ENCODE measurements at regions not wholly inside any gene's neighbourhood (a gene's known extent, or its start where the extent isn't known, plus 50 kb on each side); places are given as distances from the start of the nearest gene placed in this dataset.

DNA sequence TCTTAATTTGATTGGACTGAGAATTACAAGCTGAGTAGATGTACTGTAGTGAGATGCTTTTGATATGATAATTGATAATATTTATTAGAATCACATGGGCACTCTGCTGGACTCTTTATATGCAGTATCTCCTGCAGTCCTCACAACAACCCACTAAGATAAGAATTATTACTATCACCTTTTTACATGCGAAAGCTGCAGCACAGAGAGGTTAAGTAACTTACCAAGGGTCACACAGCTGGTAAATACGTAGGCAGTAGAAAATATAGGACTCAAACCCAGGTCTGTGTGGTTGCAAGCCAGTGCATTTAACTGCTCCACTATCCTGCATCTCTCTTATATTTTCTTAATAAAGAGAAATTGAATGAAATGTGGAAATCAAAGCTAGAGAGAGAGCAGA, 392.8 kb upstream of the RORA start:
- H3K4me2 ChIP-seq (ENCODE audit: low read depth, low read length): no peak overlapping the region
- no peak overlapping the region for H2BK15ac ChIP-seq (ENCODE audit: low read depth, low read length)
- CTCF ChIA-PET: no interaction called here
- H3K9ac ChIP-seq (ENCODE audit: low read depth, low read length): no peak overlapping the region
- POLR2A ChIA-PET (ENCODE audit: unreplicated experiment): no interaction called here
- BruUV-seq (replicated peaks): no TSS peak
- H4K20me1 ChIP-seq (ENCODE audit: insufficient read depth, low read length): no peaks in the 10 kb centered on the region
- ATAC-seq (ENCODE audit: low read depth): no peak
- no peak overlapping the region for H3K4me3 ChIP-seq (ENCODE audit: insufficient read depth, low read depth, low read length)
- H3K27ac ChIP-seq (ENCODE audit: insufficient read depth, low read length): no peak overlapping the region
- H2BK20ac ChIP-seq (ENCODE audit: low read depth, low read length): no peak overlapping the region
- H4K91ac ChIP-seq (ENCODE audit: insufficient read depth, low read depth, low read length): no peak overlapping the region
- no peaks in the 10 kb centered on the region for H3K79me1 ChIP-seq (ENCODE audit: low read depth in 1 of 2, low read length in 2 of 2)
- H3K27me3 ChIP-seq (ENCODE audit: control insufficient read depth, insufficient read depth, low read length): no peaks in the 10 kb centered on the region
- no peak overlapping the region for H3K56ac ChIP-seq (ENCODE audit: extremely low read depth, insufficient read depth, low read length)
- no peak overlapping the region for H3K18ac ChIP-seq (ENCODE audit: low read depth, low read length)
- no peak overlapping the region for H2AFZ ChIP-seq (replicated peaks; ENCODE audit: low read length, poor library complexity)
- H3K9me3 ChIP-seq (ENCODE audit: control insufficient read depth, insufficient read depth, low read length): no peaks in the 10 kb centered on the region
- H3K23ac ChIP-seq (ENCODE audit: low read depth, low read length): no peak overlapping the region
- DNase-seq: no peak
- no peak overlapping the region for H4K5ac ChIP-seq (ENCODE audit: low read depth, low read length)
- H3K14ac ChIP-seq (replicated peaks; ENCODE audit: low read depth, low read length): no peak overlapping the region
- TF ChIP-seq, protein P1, sequence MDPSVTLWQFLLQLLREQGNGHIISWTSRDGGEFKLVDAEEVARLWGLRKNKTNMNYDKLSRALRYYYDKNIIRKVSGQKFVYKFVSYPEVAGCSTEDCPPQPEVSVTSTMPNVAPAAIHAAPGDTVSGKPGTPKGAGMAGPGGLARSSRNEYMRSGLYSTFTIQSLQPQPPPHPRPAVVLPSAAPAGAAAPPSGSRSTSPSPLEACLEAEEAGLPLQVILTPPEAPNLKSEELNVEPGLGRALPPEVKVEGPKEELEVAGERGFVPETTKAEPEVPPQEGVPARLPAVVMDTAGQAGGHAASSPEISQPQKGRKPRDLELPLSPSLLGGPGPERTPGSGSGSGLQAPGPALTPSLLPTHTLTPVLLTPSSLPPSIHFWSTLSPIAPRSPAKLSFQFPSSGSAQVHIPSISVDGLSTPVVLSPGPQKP (IDR thresholded peaks at IDR 0.05; ENCODE audit: borderline replicate concordance, low read depth, low read length): no peak
- TF ChIP-seq NFE2L2 (IDR thresholded peaks at IDR 0.05; ENCODE audit: low read depth, low read length) (no peak), RAD21 (IDR thresholded peaks at IDR 0.05; ENCODE audit: low read length) (no peak), RFX5 (IDR thresholded peaks at IDR 0.05; ENCODE audit: low read depth, low read length) (no peak), MAZ (IDR thresholded peaks at IDR 0.05; ENCODE audit: borderline replicate concordance, low read depth, low read length) (no peak), CHD1 (IDR thresholded peaks at IDR 0.05; ENCODE audit: low read depth, low read length) (no peak)
- TF ChIP-seq, protein P2, sequence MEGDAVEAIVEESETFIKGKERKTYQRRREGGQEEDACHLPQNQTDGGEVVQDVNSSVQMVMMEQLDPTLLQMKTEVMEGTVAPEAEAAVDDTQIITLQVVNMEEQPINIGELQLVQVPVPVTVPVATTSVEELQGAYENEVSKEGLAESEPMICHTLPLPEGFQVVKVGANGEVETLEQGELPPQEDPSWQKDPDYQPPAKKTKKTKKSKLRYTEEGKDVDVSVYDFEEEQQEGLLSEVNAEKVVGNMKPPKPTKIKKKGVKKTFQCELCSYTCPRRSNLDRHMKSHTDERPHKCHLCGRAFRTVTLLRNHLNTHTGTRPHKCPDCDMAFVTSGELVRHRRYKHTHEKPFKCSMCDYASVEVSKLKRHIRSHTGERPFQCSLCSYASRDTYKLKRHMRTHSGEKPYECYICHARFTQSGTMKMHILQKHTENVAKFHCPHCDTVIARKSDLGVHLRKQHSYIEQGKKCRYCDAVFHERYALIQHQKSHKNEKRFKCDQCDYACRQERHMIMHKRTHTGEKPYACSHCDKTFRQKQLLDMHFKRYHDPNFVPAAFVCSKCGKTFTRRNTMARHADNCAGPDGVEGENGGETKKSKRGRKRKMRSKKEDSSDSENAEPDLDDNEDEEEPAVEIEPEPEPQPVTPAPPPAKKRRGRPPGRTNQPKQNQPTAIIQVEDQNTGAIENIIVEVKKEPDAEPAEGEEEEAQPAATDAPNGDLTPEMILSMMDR (conservative IDR thresholded peaks at IDR 0.05; ENCODE audit: low read depth, low read length): no peak
- H3K4ac ChIP-seq (ENCODE audit: low read depth, low read length): no peak overlapping the region
- H2AK9ac ChIP-seq (replicated peaks; ENCODE audit: low read depth, low read length, poor library complexity): no peak overlapping the region
- dilution Hi-C loops (cut with HindIII; ENCODE audit: low sequenced_read_pairs, unreplicated experiment): no loop called here
- no peak overlapping the region for H2BK5ac ChIP-seq (ENCODE audit: low read depth, low read length, poor library complexity, severe bottlenecking)
- in situ Hi-C loops (cut with MboI; ENCODE audit: low sequenced_read_pairs): no loop called here
- no peak overlapping the region for H2BK120ac ChIP-seq (ENCODE audit: low read depth, low read length)
- H3K9me1 ChIP-seq (ENCODE audit: insufficient read depth, low read length): no peaks in the 10 kb centered on the region
- no peak overlapping the region for H2AK5ac ChIP-seq (ENCODE audit: low read depth, low read length)
- intact Hi-C loops (cut with micrococcal nuclease): no loop called here
- no peaks in the 10 kb centered on the region for H3K36me3 ChIP-seq (ENCODE audit: control insufficient read depth, insufficient read depth, low read length)
- H3K4me1 ChIP-seq (ENCODE audit: control insufficient read depth, insufficient read depth, low read length): no peaks in the 10 kb centered on the region
- no CpG with 5 or more reads among the region's 2 CpGs for WGBS, 2 experiments (ENCODE audit: extremely low coverage in 2 of 2, insufficient read length in 1 of 2)
- H4K8ac ChIP-seq (ENCODE audit: low read depth in 2 of 2, low read length in 2 of 2): no peak overlapping the region
